Ishikawa (cell line): ENCODE measurements at regions not wholly inside any gene's neighbourhood (a gene's known extent, or its start where the extent isn't known, plus 50 kb on each side); places are given as distances from the start of the nearest gene placed in this dataset.

Experiments used
- CEBPB ChIP-seq: IDR thresholded peaks from 2 replicates; pipeline ENCODE4 v1.6.1; 2012
- CREB1 ChIP-seq: IDR thresholded peaks from 2 replicates; pipeline ENCODE4 v1.6.1; 2012; ENCODE audit warnings: low read depth
- EGR1 ChIP-seq: IDR thresholded peaks from 2 replicates; pipeline ENCODE4 v1.6.1; 2012
- EP300 ChIP-seq: IDR thresholded peaks from 2 replicates; pipeline ENCODE4 v1.6.1; 2012; ENCODE audit warnings: borderline replicate concordance
- FOXM1 ChIP-seq: IDR thresholded peaks from 2 replicates; pipeline ENCODE4 v1.6.1; 2012; ENCODE audit warnings: low read depth, borderline replicate concordance
- NFIC ChIP-seq: IDR thresholded peaks from 2 replicates; pipeline ENCODE4 v1.6.1; 2012
- RAD21 ChIP-seq: IDR thresholded peaks from 2 replicates; pipeline ENCODE4 v1.6.1; 2012; ENCODE audit warnings: low read depth
- TAF1 ChIP-seq: IDR thresholded peaks from 2 replicates; pipeline ENCODE4 v1.6.1; 2012; ENCODE audit warnings: low read depth, mild to moderate bottlenecking
- TCF12 ChIP-seq: IDR thresholded peaks from 2 replicates; pipeline ENCODE4 v1.6.1; 2012; ENCODE audit warnings: low read depth
- TEAD4 ChIP-seq: IDR thresholded peaks from 2 replicates; pipeline ENCODE4 v1.6.1; 2012
- YY1 ChIP-seq: IDR thresholded peaks from 2 replicates; pipeline ENCODE4 v1.6.1; 2012; ENCODE audit warnings: low read depth
- ZBTB7A ChIP-seq: IDR thresholded peaks from 2 replicates; pipeline ENCODE4 v1.6.1; 2012; ENCODE audit warnings: low read depth
- TF ChIP-seq, protein P1 (sequence below): IDR thresholded peaks from 2 replicates; pipeline ENCODE4 v1.6.1; 2012
- TF ChIP-seq, protein P2 (sequence below): IDR thresholded peaks from 2 replicates; pipeline ENCODE4 v1.6.1; 2012; ENCODE audit warnings: low read depth, mild to moderate bottlenecking
- TF ChIP-seq, protein P3 (sequence below): IDR thresholded peaks from 2 replicates; pipeline ENCODE4 v1.6.1; 2012

DNA sequence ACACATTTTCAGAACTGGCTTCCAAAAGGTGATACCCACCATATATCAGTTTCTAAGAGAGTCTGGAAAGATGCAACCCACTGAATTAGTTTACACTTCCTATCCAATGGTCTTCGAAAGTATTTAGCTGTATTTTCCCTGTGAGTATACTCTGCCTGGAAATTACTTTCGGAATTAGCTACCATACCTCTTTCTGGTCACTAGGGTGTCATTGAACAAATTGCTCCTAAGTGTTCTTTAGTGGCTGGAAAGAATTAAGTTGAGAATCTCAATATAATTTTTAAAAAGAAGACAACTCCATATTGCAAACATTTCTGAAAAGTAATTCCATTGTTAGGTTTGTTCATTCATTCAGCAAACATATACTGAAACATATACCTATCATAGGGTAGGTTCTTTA is 283.1 kb upstream of the SSTR1 start:
- TF ChIP-seq EP300 (no peak), CEBPB (no peak), TEAD4 (no peak), TAF1 (no peak), YY1 (no peak), TCF12 (no peak), FOXM1 (no peak), EGR1 (no peak), NFIC (no peak), RAD21 (no peak), ZBTB7A (no peak), CREB1 (no peak)
- TF ChIP-seq, protein P1, sequence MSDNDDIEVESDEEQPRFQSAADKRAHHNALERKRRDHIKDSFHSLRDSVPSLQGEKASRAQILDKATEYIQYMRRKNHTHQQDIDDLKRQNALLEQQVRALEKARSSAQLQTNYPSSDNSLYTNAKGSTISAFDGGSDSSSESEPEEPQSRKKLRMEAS, result no peak
- TF ChIP-seq, protein P2, sequence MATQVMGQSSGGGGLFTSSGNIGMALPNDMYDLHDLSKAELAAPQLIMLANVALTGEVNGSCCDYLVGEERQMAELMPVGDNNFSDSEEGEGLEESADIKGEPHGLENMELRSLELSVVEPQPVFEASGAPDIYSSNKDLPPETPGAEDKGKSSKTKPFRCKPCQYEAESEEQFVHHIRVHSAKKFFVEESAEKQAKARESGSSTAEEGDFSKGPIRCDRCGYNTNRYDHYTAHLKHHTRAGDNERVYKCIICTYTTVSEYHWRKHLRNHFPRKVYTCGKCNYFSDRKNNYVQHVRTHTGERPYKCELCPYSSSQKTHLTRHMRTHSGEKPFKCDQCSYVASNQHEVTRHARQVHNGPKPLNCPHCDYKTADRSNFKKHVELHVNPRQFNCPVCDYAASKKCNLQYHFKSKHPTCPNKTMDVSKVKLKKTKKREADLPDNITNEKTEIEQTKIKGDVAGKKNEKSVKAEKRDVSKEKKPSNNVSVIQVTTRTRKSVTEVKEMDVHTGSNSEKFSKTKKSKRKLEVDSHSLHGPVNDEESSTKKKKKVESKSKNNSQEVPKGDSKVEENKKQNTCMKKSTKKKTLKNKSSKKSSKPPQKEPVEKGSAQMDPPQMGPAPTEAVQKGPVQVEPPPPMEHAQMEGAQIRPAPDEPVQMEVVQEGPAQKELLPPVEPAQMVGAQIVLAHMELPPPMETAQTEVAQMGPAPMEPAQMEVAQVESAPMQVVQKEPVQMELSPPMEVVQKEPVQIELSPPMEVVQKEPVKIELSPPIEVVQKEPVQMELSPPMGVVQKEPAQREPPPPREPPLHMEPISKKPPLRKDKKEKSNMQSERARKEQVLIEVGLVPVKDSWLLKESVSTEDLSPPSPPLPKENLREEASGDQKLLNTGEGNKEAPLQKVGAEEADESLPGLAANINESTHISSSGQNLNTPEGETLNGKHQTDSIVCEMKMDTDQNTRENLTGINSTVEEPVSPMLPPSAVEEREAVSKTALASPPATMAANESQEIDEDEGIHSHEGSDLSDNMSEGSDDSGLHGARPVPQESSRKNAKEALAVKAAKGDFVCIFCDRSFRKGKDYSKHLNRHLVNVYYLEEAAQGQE, result no peak
- TF ChIP-seq, protein P3, sequence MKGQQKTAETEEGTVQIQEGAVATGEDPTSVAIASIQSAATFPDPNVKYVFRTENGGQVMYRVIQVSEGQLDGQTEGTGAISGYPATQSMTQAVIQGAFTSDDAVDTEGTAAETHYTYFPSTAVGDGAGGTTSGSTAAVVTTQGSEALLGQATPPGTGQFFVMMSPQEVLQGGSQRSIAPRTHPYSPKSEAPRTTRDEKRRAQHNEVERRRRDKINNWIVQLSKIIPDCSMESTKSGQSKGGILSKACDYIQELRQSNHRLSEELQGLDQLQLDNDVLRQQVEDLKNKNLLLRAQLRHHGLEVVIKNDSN, result no peak

GRCh38 chr14:37932008-37932407 is 275.7 kb upstream of the SSTR1 start:
- TF ChIP-seq TAF1 (no peak), ZBTB7A (no peak), FOXM1 (no peak), NFIC (no peak), CREB1 (no peak)
- TF ChIP-seq, protein P2, result no peak
- TF ChIP-seq, protein P1, result no peak

- no peak for TF ChIP-seq TEAD4
- TF ChIP-seq EGR1, result no peak
- TF ChIP-seq YY1, result no peak
- no peak for TF ChIP-seq TCF12
- TF ChIP-seq FOXM1, result no peak
- TF ChIP-seq CREB1, result no peak
- TF ChIP-seq, protein P3, result no peak
- TF ChIP-seq RAD21, result no peak
- no peak for TF ChIP-seq EP300
- TF ChIP-seq, protein P2, result no peak
- TF ChIP-seq, protein P1, result no peak
- no peak for TF ChIP-seq TAF1
- TF ChIP-seq NFIC, result no peak
- TF ChIP-seq ZBTB7A, result no peak
- no peak for TF ChIP-seq CEBPB
Measured at GRCh38 chr14:37932481-37932880, 275.2 kb upstream of the SSTR1 start.

- TF ChIP-seq, protein P1, result no peak
- TF ChIP-seq FOXM1, result no peak
- TF ChIP-seq, protein P2, result no peak
- TF ChIP-seq ZBTB7A, result no peak
- no peak for TF ChIP-seq CEBPB
- TF ChIP-seq NFIC, result no peak
- TF ChIP-seq TCF12, result no peak
- no peak for TF ChIP-seq EP300
- no peak for TF ChIP-seq EGR1
- no peak for TF ChIP-seq RAD21
- TF ChIP-seq, protein P3, result no peak
- TF ChIP-seq YY1, result no peak
- TF ChIP-seq CREB1, result no peak
- no peak for TF ChIP-seq TEAD4
Measured at GRCh38 chr14:37936971-37937370, 270.7 kb upstream of the SSTR1 start.
